Central memory CD8-positive, alpha-beta T cell (primary cell): ENCODE measurements at regions not wholly inside any gene's neighbourhood (a gene's known extent, or its start where the extent isn't known, plus 50 kb on each side); places are given as distances from the start of the nearest gene placed in this dataset.

Experiments
- ATAC-seq: fragments of 150-1000 bp; cut with Tn5 transposase; replicated peaks from 2 replicates; pipeline ENCODE4 v1.10.0; 2022; ENCODE audit warnings: mild to moderate bottlenecking, moderate FRiP score, moderate number of reproducible peaks; ENCODE audit not compliant: poor library complexity, severe bottlenecking; ENCODE audit errors: extremely low read depth
- DNase-seq, 2 donors: peaks; one replicate each; pipeline ENCODE4 v3.0.0; 2021; ENCODE audit warnings: low spot score in 2 of 2
- H3K27ac Mint-ChIP-seq: one replicate; pipeline ENCODE4 v1.8.0; 2022; ENCODE audit warnings: low read depth, mild to moderate bottlenecking, moderate library complexity, mixed read lengths
- H3K27me3 Mint-ChIP-seq: one replicate; pipeline ENCODE4 v1.8.0; 2022; ENCODE audit warnings: mixed read lengths
- H3K36me3 Mint-ChIP-seq: one replicate; pipeline ENCODE4 v1.8.0; 2022; ENCODE audit warnings: mild to moderate bottlenecking, moderate library complexity, mixed read lengths; ENCODE audit not compliant: insufficient read depth
- H3K4me1 Mint-ChIP-seq: one replicate; pipeline ENCODE4 v1.8.0; 2022; ENCODE audit warnings: mixed read lengths
- H3K4me3 Mint-ChIP-seq: one replicate; pipeline ENCODE4 v1.8.0; 2022; ENCODE audit warnings: mild to moderate bottlenecking, moderate library complexity, mixed read lengths
- H3K9me3 Mint-ChIP-seq: one replicate; pipeline ENCODE4 v1.8.0; 2022; ENCODE audit warnings: mixed read lengths

GRCh38 chr11:69431136-69431535 lies 50.3 kb upstream of the LINC01488 start:
- Mint-ChIP-seq H3K36me3 (no peaks in the 10 kb centered on the region), H3K9me3 (no peaks in the 10 kb centered on the region), H3K4me3 (no peak overlapping the region), H3K4me1 (peaks cover 8% of the 10 kb centered on the region), H3K27me3 (peaks cover 49% of the 10 kb centered on the region), H3K27ac (no peak overlapping the region)
- ATAC-seq (no peak), DNase-seq (no peak)
